ENCODE measurements at regions not wholly inside any gene's neighbourhood (a gene's known extent, or its start where the extent isn't known, plus 50 kb on each side); places are given as distances from the start of the nearest gene placed in this dataset.

DNA sequence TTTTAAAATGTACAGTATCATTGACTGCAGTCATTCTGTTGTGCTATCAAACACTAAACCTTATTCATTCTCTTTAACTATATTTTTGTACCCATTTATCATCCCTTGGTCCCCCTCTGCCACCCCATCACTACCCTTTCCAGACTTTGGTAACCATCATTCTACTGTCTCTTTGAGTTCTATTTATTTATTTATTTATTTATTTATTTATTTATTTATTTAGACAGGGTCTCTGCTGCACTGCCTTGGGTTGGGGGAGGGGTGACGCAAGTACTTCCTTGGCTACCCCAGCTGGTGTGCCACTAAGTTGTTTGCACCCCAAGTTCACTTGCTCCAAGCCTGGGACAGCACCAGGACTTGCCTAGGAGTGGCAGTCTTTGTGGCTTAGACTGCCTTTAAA, 427.8 kb upstream of the NOVA1 start (continued):
- TF ChIP-seq ZNF394 (tag by site-specific recombination; IDR thresholded peaks at IDR 0.05; ENCODE audit: borderline replicate concordance) (peak; percentile 64; the same call in 1 of the 2 replicates), ZBTB20 (tag by site-specific recombination; IDR thresholded peaks at IDR 0.05) (no peak), ZNF404 (tag by site-specific recombination; IDR thresholded peaks at IDR 0.05) (no peak), ZNF670 (tag by site-specific recombination; IDR thresholded peaks at IDR 0.05; ENCODE audit: low read depth) (no peak), ZNF548 (tag by site-specific recombination; IDR thresholded peaks at IDR 0.05) (no peak)

DNA sequence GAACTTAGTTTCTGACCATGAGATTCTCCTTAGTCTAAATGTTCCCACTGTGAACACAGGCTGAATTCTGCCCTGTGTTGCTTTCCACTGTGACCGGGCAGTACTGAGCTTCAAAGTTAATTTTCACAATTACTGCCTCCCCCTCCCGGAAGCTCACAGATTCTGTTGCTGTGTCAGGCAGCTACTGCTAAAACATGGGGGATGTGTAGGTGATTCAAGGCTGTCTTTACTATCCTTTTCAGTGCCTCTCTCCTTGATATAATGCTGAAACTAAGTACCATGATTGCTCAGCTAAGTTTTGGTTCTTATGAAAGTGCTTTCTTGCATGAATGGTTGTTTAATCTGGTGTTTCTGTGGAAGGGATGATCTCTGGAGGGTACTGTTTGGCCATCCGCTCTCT, 428.3 kb upstream of the NOVA1 start:
- Histone ChIP-seq H3K9me3 (ENCODE audit: control insufficient read depth, insufficient read depth, low read depth, low read length) (no peaks in the 10 kb centered on the region), H3K36me3 (ENCODE audit: control insufficient read depth in 2 of 2, insufficient read depth in 1 of 2, low read length in 2 of 2) (no peaks in the 10 kb centered on the region), H3K4me3 (ENCODE audit: low read depth, low read length) (no peak overlapping the region), H3K27ac (ENCODE audit: extremely low read depth, low read depth, low read length) (no peak overlapping the region), H3K4me1 (ENCODE audit: control insufficient read depth, insufficient read depth, low read length) (no peaks in the 10 kb centered on the region)
- CTCF ChIA-PET, result no interaction called here
- no peak for TF ChIP-seq ZNF394 (tag by site-specific recombination; IDR thresholded peaks at IDR 0.05; ENCODE audit: borderline replicate concordance)
- no peak for TF ChIP-seq ZFP3 (tag by site-specific recombination; IDR thresholded peaks at IDR 0.05; ENCODE audit: low read depth)
- no peak for TF ChIP-seq ZNF654 (tag by site-specific recombination; IDR thresholded peaks at IDR 0.05; ENCODE audit: low read depth)
- TF ChIP-seq KLF16 (tag by site-specific recombination; IDR thresholded peaks at IDR 0.05), result no peak
- no peak for TF ChIP-seq ZNF174 (tag by site-specific recombination; IDR thresholded peaks at IDR 0.05)
- TF ChIP-seq ZNF514 (tag by site-specific recombination; IDR thresholded peaks at IDR 0.05), result no peak
- no peak for TF ChIP-seq OVOL3 (tag by site-specific recombination; IDR thresholded peaks at IDR 0.05)
- TF ChIP-seq, protein P1, sequence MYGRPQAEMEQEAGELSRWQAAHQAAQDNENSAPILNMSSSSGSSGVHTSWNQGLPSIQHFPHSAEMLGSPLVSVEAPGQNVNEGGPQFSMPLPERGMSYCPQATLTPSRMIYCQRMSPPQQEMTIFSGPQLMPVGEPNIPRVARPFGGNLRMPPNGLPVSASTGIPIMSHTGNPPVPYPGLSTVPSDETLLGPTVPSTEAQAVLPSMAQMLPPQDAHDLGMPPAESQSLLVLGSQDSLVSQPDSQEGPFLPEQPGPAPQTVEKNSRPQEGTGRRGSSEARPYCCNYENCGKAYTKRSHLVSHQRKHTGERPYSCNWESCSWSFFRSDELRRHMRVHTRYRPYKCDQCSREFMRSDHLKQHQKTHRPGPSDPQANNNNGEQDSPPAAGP (tag by site-specific recombination; IDR thresholded peaks at IDR 0.05), result no peak
- no peak for TF ChIP-seq ZNF423 (tag by site-specific recombination; IDR thresholded peaks at IDR 0.05)
- TF ChIP-seq, protein P2, sequence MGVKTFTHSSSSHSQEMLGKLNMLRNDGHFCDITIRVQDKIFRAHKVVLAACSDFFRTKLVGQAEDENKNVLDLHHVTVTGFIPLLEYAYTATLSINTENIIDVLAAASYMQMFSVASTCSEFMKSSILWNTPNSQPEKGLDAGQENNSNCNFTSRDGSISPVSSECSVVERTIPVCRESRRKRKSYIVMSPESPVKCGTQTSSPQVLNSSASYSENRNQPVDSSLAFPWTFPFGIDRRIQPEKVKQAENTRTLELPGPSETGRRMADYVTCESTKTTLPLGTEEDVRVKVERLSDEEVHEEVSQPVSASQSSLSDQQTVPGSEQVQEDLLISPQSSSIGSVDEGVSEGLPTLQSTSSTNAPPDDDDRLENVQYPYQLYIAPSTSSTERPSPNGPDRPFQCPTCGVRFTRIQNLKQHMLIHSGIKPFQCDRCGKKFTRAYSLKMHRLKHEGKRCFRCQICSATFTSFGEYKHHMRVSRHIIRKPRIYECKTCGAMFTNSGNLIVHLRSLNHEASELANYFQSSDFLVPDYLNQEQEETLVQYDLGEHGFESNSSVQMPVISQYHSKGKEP (tag by site-specific recombination; IDR thresholded peaks at IDR 0.05), result no peak
- no peak for TF ChIP-seq ZNF324 (tag by site-specific recombination; IDR thresholded peaks at IDR 0.05)
- TF ChIP-seq ZNF350 (tag by site-specific recombination; IDR thresholded peaks at IDR 0.05), result no peak
- no peak for TF ChIP-seq ZNF10 (tag by site-specific recombination; IDR thresholded peaks at IDR 0.05)
- TF ChIP-seq ZNF155 (tag by site-specific recombination; IDR thresholded peaks at IDR 0.05), result no peak
- TF ChIP-seq SP7 (tag by site-specific recombination; IDR thresholded peaks at IDR 0.05), result no peak
- no peak for TF ChIP-seq ZNF292 (tag by site-specific recombination; IDR thresholded peaks at IDR 0.05; ENCODE audit: borderline replicate concordance, low read depth)
- TF ChIP-seq RBAK (tag by site-specific recombination; IDR thresholded peaks at IDR 0.05), result no peak
- POLR2A ChIA-PET, result no interaction called here

DNA sequence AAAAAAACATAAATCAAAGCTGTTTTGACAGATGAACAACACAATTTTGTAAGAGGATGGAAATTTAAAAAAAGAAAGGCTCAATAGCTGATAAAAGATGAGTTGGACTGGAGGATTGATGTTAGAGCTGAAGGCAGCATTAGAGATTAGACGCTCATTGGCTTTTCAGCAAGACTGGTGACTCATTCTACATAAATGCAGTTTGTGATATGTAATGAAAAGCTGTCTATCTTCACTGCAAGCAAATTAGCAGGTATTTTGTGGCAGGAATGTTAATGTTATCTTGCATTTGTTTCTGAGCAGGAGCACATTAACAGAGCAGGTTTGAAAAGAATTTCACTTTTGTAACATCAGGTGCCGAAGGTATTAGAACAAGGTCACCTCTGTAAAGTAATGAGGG, 442.7 kb upstream of the NOVA1 start:
- ChIA-PET POLR2A (no interaction called here), CTCF (interaction anchor here (0.6 kb wide), 1 partner anchor 1596 kb away, joined by 3 read pairs; no protein-coding TSS in a partner anchor)
- Histone ChIP-seq H3K4me3 (ENCODE audit: low read depth, low read length) (no peak overlapping the region), H3K4me1 (ENCODE audit: control insufficient read depth, insufficient read depth, low read length) (no peaks in the 10 kb centered on the region), H3K27ac (ENCODE audit: extremely low read depth, low read depth, low read length) (no peak overlapping the region), H3K9me3 (ENCODE audit: control insufficient read depth, insufficient read depth, low read depth, low read length) (no peaks in the 10 kb centered on the region), H3K36me3 (ENCODE audit: control insufficient read depth in 2 of 2, insufficient read depth in 1 of 2, low read length in 2 of 2) (no peaks in the 10 kb centered on the region)
- TF ChIP-seq, protein P3, sequence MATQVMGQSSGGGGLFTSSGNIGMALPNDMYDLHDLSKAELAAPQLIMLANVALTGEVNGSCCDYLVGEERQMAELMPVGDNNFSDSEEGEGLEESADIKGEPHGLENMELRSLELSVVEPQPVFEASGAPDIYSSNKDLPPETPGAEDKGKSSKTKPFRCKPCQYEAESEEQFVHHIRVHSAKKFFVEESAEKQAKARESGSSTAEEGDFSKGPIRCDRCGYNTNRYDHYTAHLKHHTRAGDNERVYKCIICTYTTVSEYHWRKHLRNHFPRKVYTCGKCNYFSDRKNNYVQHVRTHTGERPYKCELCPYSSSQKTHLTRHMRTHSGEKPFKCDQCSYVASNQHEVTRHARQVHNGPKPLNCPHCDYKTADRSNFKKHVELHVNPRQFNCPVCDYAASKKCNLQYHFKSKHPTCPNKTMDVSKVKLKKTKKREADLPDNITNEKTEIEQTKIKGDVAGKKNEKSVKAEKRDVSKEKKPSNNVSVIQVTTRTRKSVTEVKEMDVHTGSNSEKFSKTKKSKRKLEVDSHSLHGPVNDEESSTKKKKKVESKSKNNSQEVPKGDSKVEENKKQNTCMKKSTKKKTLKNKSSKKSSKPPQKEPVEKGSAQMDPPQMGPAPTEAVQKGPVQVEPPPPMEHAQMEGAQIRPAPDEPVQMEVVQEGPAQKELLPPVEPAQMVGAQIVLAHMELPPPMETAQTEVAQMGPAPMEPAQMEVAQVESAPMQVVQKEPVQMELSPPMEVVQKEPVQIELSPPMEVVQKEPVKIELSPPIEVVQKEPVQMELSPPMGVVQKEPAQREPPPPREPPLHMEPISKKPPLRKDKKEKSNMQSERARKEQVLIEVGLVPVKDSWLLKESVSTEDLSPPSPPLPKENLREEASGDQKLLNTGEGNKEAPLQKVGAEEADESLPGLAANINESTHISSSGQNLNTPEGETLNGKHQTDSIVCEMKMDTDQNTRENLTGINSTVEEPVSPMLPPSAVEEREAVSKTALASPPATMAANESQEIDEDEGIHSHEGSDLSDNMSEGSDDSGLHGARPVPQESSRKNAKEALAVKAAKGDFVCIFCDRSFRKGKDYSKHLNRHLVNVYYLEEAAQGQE (tag by site-specific recombination; IDR thresholded peaks at IDR 0.05), result no peak
- TF ChIP-seq ZNF302 (tag by site-specific recombination; IDR thresholded peaks at IDR 0.05; ENCODE audit: low read depth) (no peak), MEIS1 (CRISPR knock-in tag; IDR thresholded peaks at IDR 0.05; ENCODE audit: borderline replicate concordance) (0 out of 2 replicates have a peak, but pooled peaks have one; percentile 77)
- TF ChIP-seq, protein P4, sequence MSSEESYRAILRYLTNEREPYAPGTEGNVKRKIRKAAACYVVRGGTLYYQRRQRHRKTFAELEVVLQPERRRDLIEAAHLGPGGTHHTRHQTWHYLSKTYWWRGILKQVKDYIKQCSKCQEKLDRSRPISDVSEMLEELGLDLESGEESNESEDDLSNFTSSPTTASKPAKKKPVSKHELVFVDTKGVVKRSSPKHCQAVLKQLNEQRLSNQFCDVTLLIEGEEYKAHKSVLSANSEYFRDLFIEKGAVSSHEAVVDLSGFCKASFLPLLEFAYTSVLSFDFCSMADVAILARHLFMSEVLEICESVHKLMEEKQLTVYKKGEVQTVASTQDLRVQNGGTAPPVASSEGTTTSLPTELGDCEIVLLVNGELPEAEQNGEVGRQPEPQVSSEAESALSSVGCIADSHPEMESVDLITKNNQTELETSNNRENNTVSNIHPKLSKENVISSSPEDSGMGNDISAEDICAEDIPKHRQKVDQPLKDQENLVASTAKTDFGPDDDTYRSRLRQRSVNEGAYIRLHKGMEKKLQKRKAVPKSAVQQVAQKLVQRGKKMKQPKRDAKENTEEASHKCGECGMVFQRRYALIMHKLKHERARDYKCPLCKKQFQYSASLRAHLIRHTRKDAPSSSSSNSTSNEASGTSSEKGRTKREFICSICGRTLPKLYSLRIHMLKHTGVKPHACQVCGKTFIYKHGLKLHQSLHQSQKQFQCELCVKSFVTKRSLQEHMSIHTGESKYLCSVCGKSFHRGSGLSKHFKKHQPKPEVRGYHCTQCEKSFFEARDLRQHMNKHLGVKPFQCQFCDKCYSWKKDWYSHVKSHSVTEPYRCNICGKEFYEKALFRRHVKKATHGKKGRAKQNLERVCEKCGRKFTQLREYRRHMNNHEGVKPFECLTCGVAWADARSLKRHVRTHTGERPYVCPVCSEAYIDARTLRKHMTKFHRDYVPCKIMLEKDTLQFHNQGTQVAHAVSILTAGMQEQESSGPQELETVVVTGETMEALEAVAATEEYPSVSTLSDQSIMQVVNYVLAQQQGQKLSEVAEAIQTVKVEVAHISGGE (tag by site-specific recombination; conservative IDR thresholded peaks at IDR 0.05; ENCODE audit: low read depth), result no peak

All from HEK293 (cell line).